DOHH2 (cell line): ENCODE measurements at regions not wholly inside any gene's neighbourhood (a gene's known extent, or its start where the extent isn't known, plus 50 kb on each side); places are given as distances from the start of the nearest gene placed in this dataset.

Experiments
- H3F3A ChIP-seq: fragments of 200-600 bp; sonication (generic), shearing (Covaris generic); 2 replicates; pipeline ENCODE4 v1.6.0; 2016; ENCODE audit warnings: antibody characterized with exemption, mild to moderate bottlenecking; ENCODE audit not compliant: control insufficient read depth, insufficient read depth
- H3K27ac ChIP-seq: fragments of 200-600 bp; sonication (generic); 2 replicates; pipeline ENCODE4 v1.5.1; 2014; ENCODE audit warnings: low read depth, mild to moderate bottlenecking, low read length, moderate library complexity
- H3K27me3 ChIP-seq: fragments of 200-600 bp; sonication (generic); 2 replicates; pipeline ENCODE4 v1.6.1; 2014; ENCODE audit warnings: mild to moderate bottlenecking, low read length, mixed read lengths; ENCODE audit not compliant: control insufficient read depth
- H3K36me3 ChIP-seq: fragments of 200-600 bp; sonication (generic); 2 replicates; pipeline ENCODE4 v1.6.1; 2014; ENCODE audit warnings: mild to moderate bottlenecking, low read length, moderate library complexity, mixed read lengths; ENCODE audit not compliant: control insufficient read depth
- H3K4me1 ChIP-seq: fragments of 200-600 bp; sonication (generic); 2 replicates; pipeline ENCODE4 v1.6.1; 2014; ENCODE audit warnings: mild to moderate bottlenecking, low read length, mixed read lengths; ENCODE audit not compliant: control insufficient read depth
- H3K4me2 ChIP-seq: fragments of 200-600 bp; sonication (generic); 2 replicates; pipeline ENCODE4 v1.6.0; 2014; ENCODE audit warnings: mild to moderate bottlenecking, low read length, moderate library complexity
- H3K4me3 ChIP-seq: fragments of 200-600 bp; sonication (generic); 2 replicates; pipeline ENCODE4 v1.5.1; 2014; ENCODE audit warnings: mild to moderate bottlenecking, low read length, mixed read lengths
- H3K79me2 ChIP-seq: fragments of 200-600 bp; sonication (generic); 2 replicates; pipeline ENCODE4 v1.6.1; 2014; ENCODE audit warnings: mild to moderate bottlenecking, low read length, mixed read lengths; ENCODE audit not compliant: control insufficient read depth
- H3K9me2 ChIP-seq: fragments of 200-600 bp; sonication (generic); replicated peaks from 2 replicates; pipeline ENCODE4 v1.6.1; 2014; ENCODE audit warnings: mild to moderate bottlenecking, low read length, mixed read lengths; ENCODE audit not compliant: control insufficient read depth
- H3K9me3 ChIP-seq: fragments of 200-600 bp; sonication (generic); 2 replicates; pipeline ENCODE4 v1.6.1; 2014; ENCODE audit warnings: antibody characterized with exemption, low read length, mixed read lengths; ENCODE audit not compliant: control insufficient read depth, insufficient read depth
- H4K20me1 ChIP-seq: fragments of 200-600 bp; sonication (generic); 2 replicates; pipeline ENCODE4 v1.6.0; 2014; ENCODE audit warnings: low read depth, mild to moderate bottlenecking, antibody characterized with exemption, low read length, moderate library complexity; ENCODE audit not compliant: control insufficient read depth, insufficient read depth
- CTCF ChIP-seq: fragments of 200-600 bp; sonication (generic); IDR thresholded peaks from one replicate; pipeline ENCODE4 v1.5.1; 2014; ENCODE audit warnings: antibody characterized with exemption, mild to moderate bottlenecking, low read depth, low read length; ENCODE audit not compliant: poor library complexity, severe bottlenecking
- EZH2phosphoT487 ChIP-seq: fragments of 200-600 bp; sonication (generic); IDR thresholded peaks from 2 replicates; pipeline ENCODE4 v1.6.1; 2017; ENCODE audit warnings: borderline replicate concordance, mild to moderate bottlenecking, antibody characterized with exemption, low read length, moderate library complexity, mixed read lengths

GRCh38 chr7:25964483-25964991, 187.5 kb upstream of the NFE2L3 start:
- Histone ChIP-seq H3K79me2 (no peaks in the 10 kb centered on the region), H3K4me1 (peaks cover 41% of the 10 kb centered on the region), H3K27me3 (peaks cover 39% of the 10 kb centered on the region), H3K9me3 (no peaks in the 10 kb centered on the region), H3K36me3 (no peaks in the 10 kb centered on the region), H4K20me1 (no peaks in the 10 kb centered on the region), H3K9me2 (no peaks in the 10 kb centered on the region; the same call in 1 of the 2 replicates), H3K4me3 (peak overlapping the region; percentile 20), H3K27ac (no peak overlapping the region), H3K4me2 (peak overlapping the region; percentile 53), H3F3A (no peaks in the 10 kb centered on the region)
- TF ChIP-seq EZH2phosphoT487 (no peak), CTCF (no peak)

GRCh38 chr7:25965405-25966123, 186.4 kb upstream of the NFE2L3 start:
- Histone ChIP-seq H4K20me1 (no peaks in the 10 kb centered on the region), H3K36me3 (no peaks in the 10 kb centered on the region), H3K27me3 (peaks cover 42% of the 10 kb centered on the region), H3K4me3 (no peak overlapping the region), H3K4me2 (peak overlapping the region; percentile 53; the same call in 1 of the 2 replicates), H3K4me1 (peaks cover 41% of the 10 kb centered on the region), H3K79me2 (no peaks in the 10 kb centered on the region), H3F3A (no peaks in the 10 kb centered on the region), H3K9me3 (no peaks in the 10 kb centered on the region), H3K27ac (no peak overlapping the region), H3K9me2 (no peaks in the 10 kb centered on the region; the same call in 1 of the 2 replicates)
- TF ChIP-seq CTCF (no peak), EZH2phosphoT487 (no peak)

GRCh38 chr7:25966469-25966868, 185.5 kb upstream of the NFE2L3 start:
- TF ChIP-seq EZH2phosphoT487 (no peak), CTCF (no peak)
- no peaks in the 10 kb centered on the region for H4K20me1 ChIP-seq
- no peaks in the 10 kb centered on the region; the same call in 1 of the 2 replicates for H3K9me2 ChIP-seq
- no peaks in the 10 kb centered on the region for H3K79me2 ChIP-seq
- no peaks in the 10 kb centered on the region for H3K9me3 ChIP-seq
- H3K4me3 ChIP-seq, result no peak overlapping the region
- H3K4me2 ChIP-seq, result no peak overlapping the region
- no peaks in the 10 kb centered on the region for H3F3A ChIP-seq
- H3K4me1 ChIP-seq, result peaks cover 41% of the 10 kb centered on the region
- H3K27me3 ChIP-seq, result peaks cover 51% of the 10 kb centered on the region
- no peak overlapping the region for H3K27ac ChIP-seq
- H3K36me3 ChIP-seq, result no peaks in the 10 kb centered on the region
